IPS-20b (cell line): ENCODE measurements at regions not wholly inside any gene's neighbourhood (a gene's known extent, or its start where the extent isn't known, plus 50 kb on each side); places are given as distances from the start of the nearest gene placed in this dataset.

ENCODE experiments used
- H3K27ac ChIP-seq: one replicate; pipeline ENCODE4 v1.5.1; 2013; ENCODE audit warnings: low read length
- H3K27me3 ChIP-seq: 2 replicates; pipeline ENCODE4 v1.6.1; 2013; ENCODE audit warnings: mild to moderate bottlenecking, low read length, inconsistent platforms; ENCODE audit not compliant: insufficient read depth
- H3K36me3 ChIP-seq: 2 replicates; pipeline ENCODE4 v1.6.1; 2013; ENCODE audit warnings: low read depth, mild to moderate bottlenecking, inconsistent platforms, low read length, moderate library complexity; ENCODE audit not compliant: insufficient read depth
- H3K4me1 ChIP-seq: 2 replicates; pipeline ENCODE4 v1.6.1; 2013; ENCODE audit warnings: mild to moderate bottlenecking, control low read depth, inconsistent platforms, low read length, moderate library complexity; ENCODE audit not compliant: insufficient read depth
- H3K4me3 ChIP-seq: 2 replicates; pipeline ENCODE4 v1.5.1; 2013; ENCODE audit warnings: mild to moderate bottlenecking, low read length, inconsistent platforms
- H3K9ac ChIP-seq: 2 replicates; pipeline ENCODE4 v1.6.1; 2013; ENCODE audit warnings: low read depth, mild to moderate bottlenecking, inconsistent platforms, low read length, moderate library complexity
- H3K9me3 ChIP-seq: 2 replicates; pipeline ENCODE4 v1.6.1; 2013; ENCODE audit warnings: mild to moderate bottlenecking, low read depth, low read length, inconsistent platforms; ENCODE audit not compliant: insufficient read depth

GRCh38 chr9:110040788-110041187 lies 167.2 kb downstream of the C9orf152 start:
- Histone ChIP-seq H3K9ac (no peak overlapping the region), H3K27me3 (no peaks in the 10 kb centered on the region), H3K9me3 (no peaks in the 10 kb centered on the region), H3K27ac (no peak overlapping the region), H3K36me3 (no peaks in the 10 kb centered on the region), H3K4me1 (peaks cover 6% of the 10 kb centered on the region), H3K4me3 (no peak overlapping the region)

- H3K4me1 ChIP-seq: peaks cover 9% of the 10 kb centered on the region
- H3K4me3 ChIP-seq: no peak overlapping the region
- no peaks in the 10 kb centered on the region for H3K27me3 ChIP-seq
- H3K9ac ChIP-seq: no peak overlapping the region
- no peaks in the 10 kb centered on the region for H3K36me3 ChIP-seq
- H3K9me3 ChIP-seq: no peaks in the 10 kb centered on the region
- no peak overlapping the region for H3K27ac ChIP-seq
Observed at GRCh38 chr9:110041452-110041851, 166.5 kb downstream of the C9orf152 start.

- Histone ChIP-seq H3K4me3 (peak overlapping the region; percentile 93), H3K27me3 (peaks cover 24% of the 10 kb centered on the region), H3K9me3 (no peaks in the 10 kb centered on the region), H3K36me3 (no peaks in the 10 kb centered on the region), H3K27ac (peak overlapping the region; percentile 68), H3K4me1 (peaks cover 19% of the 10 kb centered on the region), H3K9ac (peak overlapping the region; percentile 92; the same call in 1 of the 2 replicates)
Observed at GRCh38 chr9:110047232-110047954, 160.6 kb downstream of the C9orf152 start.

- Histone ChIP-seq H3K9ac (peak overlapping the region; percentile 92), H3K9me3 (no peaks in the 10 kb centered on the region), H3K4me1 (peaks cover 19% of the 10 kb centered on the region), H3K36me3 (no peaks in the 10 kb centered on the region), H3K4me3 (peak overlapping the region; percentile 93), H3K27ac (peak overlapping the region; percentile 68), H3K27me3 (peaks cover 24% of the 10 kb centered on the region)
Observed at GRCh38 chr9:110047955-110048402, 160.0 kb downstream of the C9orf152 start.

- Histone ChIP-seq H3K9me3 (no peaks in the 10 kb centered on the region), H3K4me1 (peaks cover 19% of the 10 kb centered on the region), H3K4me3 (peak overlapping the region; percentile 93), H3K36me3 (no peaks in the 10 kb centered on the region), H3K9ac (peak overlapping the region; percentile 92), H3K27me3 (peaks cover 24% of the 10 kb centered on the region), H3K27ac (peak overlapping the region; percentile 68)
Observed at GRCh38 chr9:110048403-110048975, 159.5 kb downstream of the C9orf152 start.

- H3K27ac ChIP-seq: no peak overlapping the region
Observed at GRCh38 chr9:110048976-110049698, 158.8 kb downstream of the C9orf152 start.

GRCh38 chr9:110049699-110050450 lies 158.1 kb downstream of the C9orf152 start:
- H3K4me3 ChIP-seq: peak overlapping the region; percentile 93
- no peaks in the 10 kb centered on the region for H3K9me3 ChIP-seq
- H3K36me3 ChIP-seq: no peaks in the 10 kb centered on the region
- peak overlapping the region; percentile 91; the same call in 1 of the 2 replicates for H3K9ac ChIP-seq
- H3K4me1 ChIP-seq: peaks cover 19% of the 10 kb centered on the region
- no peak overlapping the region for H3K27ac ChIP-seq
- H3K27me3 ChIP-seq: peaks cover 24% of the 10 kb centered on the region

More at GRCh38 chr9:110048976-110049698, 158.8 kb downstream of the C9orf152 start:
- Histone ChIP-seq H3K36me3 (no peaks in the 10 kb centered on the region), H3K4me3 (peak overlapping the region; percentile 93), H3K4me1 (peaks cover 19% of the 10 kb centered on the region), H3K9me3 (no peaks in the 10 kb centered on the region), H3K9ac (peak overlapping the region; percentile 91), H3K27me3 (peaks cover 24% of the 10 kb centered on the region)

GRCh38 chr9:110050925-110051355 lies 157.0 kb downstream of the C9orf152 start:
- no peaks in the 10 kb centered on the region for H3K36me3 ChIP-seq
- no peaks in the 10 kb centered on the region for H3K9me3 ChIP-seq
- peaks cover 24% of the 10 kb centered on the region for H3K27me3 ChIP-seq
- peaks cover 11% of the 10 kb centered on the region for H3K4me1 ChIP-seq
- H3K4me3 ChIP-seq: no peak overlapping the region; the same call in 1 of the 2 replicates
- H3K9ac ChIP-seq: no peak overlapping the region
- H3K27ac ChIP-seq: no peak overlapping the region

GRCh38 chr9:110056062-110056461 lies 151.9 kb downstream of the C9orf152 start:
- Histone ChIP-seq H3K36me3 (no peaks in the 10 kb centered on the region), H3K9me3 (no peaks in the 10 kb centered on the region), H3K27me3 (peaks cover under 1% of the 10 kb centered on the region; the same call in 1 of the 2 replicates), H3K4me1 (peaks cover 12% of the 10 kb centered on the region; the same call in 1 of the 2 replicates), H3K27ac (no peak overlapping the region), H3K4me3 (no peak overlapping the region), H3K9ac (no peak overlapping the region)

- no peaks in the 10 kb centered on the region for H3K9me3 ChIP-seq
- no peak overlapping the region for H3K4me3 ChIP-seq
- H3K36me3 ChIP-seq: no peaks in the 10 kb centered on the region
- H3K27ac ChIP-seq: no peak overlapping the region
- H3K9ac ChIP-seq: no peak overlapping the region
- no peaks in the 10 kb centered on the region for H3K27me3 ChIP-seq
- H3K4me1 ChIP-seq: peaks cover 7% of the 10 kb centered on the region; the same call in 1 of the 2 replicates
Observed at GRCh38 chr9:110058304-110058953, 149.5 kb downstream of the C9orf152 start.

GRCh38 chr9:110059461-110059860 lies 148.5 kb downstream of the C9orf152 start:
- Histone ChIP-seq H3K4me3 (no peak overlapping the region), H3K9ac (no peak overlapping the region), H3K9me3 (no peaks in the 10 kb centered on the region), H3K36me3 (no peaks in the 10 kb centered on the region), H3K4me1 (peaks cover 7% of the 10 kb centered on the region; the same call in 1 of the 2 replicates), H3K27ac (no peak overlapping the region), H3K27me3 (no peaks in the 10 kb centered on the region)
